ENCODE measurements at regions not wholly inside any gene's neighbourhood (a gene's known extent, or its start where the extent isn't known, plus 50 kb on each side); places are given as distances from the start of the nearest gene placed in this dataset.

- Mint-ChIP-seq H3K27me3 (no peaks in the 10 kb centered on the region), H3K36me3 (peaks cover 2% of the 10 kb centered on the region), H3K4me3 (no peak overlapping the region), H3K4me1 (peaks cover 49% of the 10 kb centered on the region), H3K9me3 (no peaks in the 10 kb centered on the region), H3K27ac (peak overlapping the region; percentile 84)
- peak; percentile 32 for DNase-seq
Observed at GRCh38 chr10:3867454-3868270, 82.7 kb upstream of the KLF6 start.

GRCh38 chr10:3866332-3866731 is 81.3 kb upstream of the KLF6 start:
- peaks cover 2% of the 10 kb centered on the region for H3K36me3 Mint-ChIP-seq
- no peaks in the 10 kb centered on the region for H3K27me3 Mint-ChIP-seq
- peaks cover 42% of the 10 kb centered on the region for H3K4me1 Mint-ChIP-seq
- no peaks in the 10 kb centered on the region for H3K9me3 Mint-ChIP-seq
- DNase-seq: no peak
- peak overlapping the region; percentile 84 for H3K27ac Mint-ChIP-seq
- no peak overlapping the region for H3K4me3 Mint-ChIP-seq

GRCh38 chr10:3865565-3865964 is 80.6 kb upstream of the KLF6 start:
- H3K27me3 Mint-ChIP-seq: no peaks in the 10 kb centered on the region
- H3K4me3 Mint-ChIP-seq: no peak overlapping the region
- no peaks in the 10 kb centered on the region for H3K9me3 Mint-ChIP-seq
- H3K27ac Mint-ChIP-seq: peak overlapping the region; percentile 84
- peaks cover 2% of the 10 kb centered on the region for H3K36me3 Mint-ChIP-seq
- H3K4me1 Mint-ChIP-seq: peaks cover 42% of the 10 kb centered on the region
- DNase-seq: no peak

DNA sequence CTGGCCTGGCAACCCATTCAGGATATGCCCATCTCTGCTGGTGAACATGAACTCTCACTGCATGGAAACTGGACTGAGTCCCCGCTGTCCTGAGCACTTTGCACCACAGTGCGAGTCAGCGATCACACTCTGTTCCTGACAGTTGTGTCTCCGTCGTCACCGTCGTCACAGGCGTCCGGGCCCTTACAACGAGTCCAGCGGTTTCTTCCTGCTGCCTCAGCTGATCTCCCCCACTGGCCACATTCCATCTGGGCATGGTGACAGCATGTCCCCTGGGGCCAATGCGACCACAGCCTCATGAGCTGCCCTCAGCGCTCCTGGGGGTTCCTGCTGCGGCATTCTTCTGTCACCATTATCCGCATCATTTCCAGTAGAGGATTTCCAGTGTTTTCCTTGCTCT is 76.8 kb upstream of the KLF6 start:
- H3K9me3 Mint-ChIP-seq: no peaks in the 10 kb centered on the region
- H3K4me1 Mint-ChIP-seq: peaks cover 16% of the 10 kb centered on the region
- H3K36me3 Mint-ChIP-seq: no peaks in the 10 kb centered on the region
- H3K4me3 Mint-ChIP-seq: no peak overlapping the region
- no peaks in the 10 kb centered on the region for H3K27me3 Mint-ChIP-seq
- DNase-seq: no peak
- H3K27ac Mint-ChIP-seq: no peak overlapping the region

DNA sequence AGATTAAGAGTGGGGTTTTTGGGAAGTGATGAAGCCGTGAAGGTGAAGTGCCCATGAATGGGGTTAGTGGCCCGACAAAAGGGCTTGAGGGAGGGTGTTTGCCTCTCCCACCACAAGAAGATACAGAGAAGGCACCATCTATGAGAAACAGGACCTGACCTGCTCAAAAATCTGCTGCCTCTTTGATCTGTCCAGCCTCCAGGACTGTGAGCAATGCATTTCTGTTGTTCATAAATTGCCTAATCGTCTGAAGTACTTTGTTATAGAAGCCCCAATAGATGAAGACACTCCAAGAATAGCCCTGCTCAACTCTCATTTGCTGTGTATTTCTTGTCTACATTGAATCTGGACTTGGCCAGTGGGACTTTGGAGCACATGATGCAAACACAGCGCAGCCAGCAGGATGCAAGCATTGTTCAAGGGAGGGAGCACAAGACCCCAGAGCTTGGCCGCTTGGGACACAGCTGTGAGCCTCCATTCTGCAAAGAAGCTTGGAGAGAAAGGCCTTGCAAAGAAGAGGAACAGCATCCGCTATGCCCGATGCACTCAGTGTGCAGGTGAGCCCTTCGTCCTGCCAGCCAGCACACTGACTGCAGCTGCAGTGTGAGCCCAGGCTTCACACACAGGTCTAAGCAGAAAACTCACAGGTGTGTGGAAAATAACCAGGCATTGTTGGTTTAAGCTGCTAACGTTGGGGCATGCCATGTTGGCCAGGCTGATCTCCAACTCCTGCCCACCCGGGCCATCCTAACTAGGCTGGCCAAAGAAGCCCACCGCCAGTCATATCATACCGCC is 73.2 kb upstream of the KLF6 start:
- Mint-ChIP-seq H3K36me3 (no peaks in the 10 kb centered on the region), H3K27ac (no peak overlapping the region), H3K27me3 (no peaks in the 10 kb centered on the region), H3K4me1 (peaks cover 1% of the 10 kb centered on the region), H3K9me3 (no peaks in the 10 kb centered on the region), H3K4me3 (no peak overlapping the region)
- DNase-seq: no peak

DNA sequence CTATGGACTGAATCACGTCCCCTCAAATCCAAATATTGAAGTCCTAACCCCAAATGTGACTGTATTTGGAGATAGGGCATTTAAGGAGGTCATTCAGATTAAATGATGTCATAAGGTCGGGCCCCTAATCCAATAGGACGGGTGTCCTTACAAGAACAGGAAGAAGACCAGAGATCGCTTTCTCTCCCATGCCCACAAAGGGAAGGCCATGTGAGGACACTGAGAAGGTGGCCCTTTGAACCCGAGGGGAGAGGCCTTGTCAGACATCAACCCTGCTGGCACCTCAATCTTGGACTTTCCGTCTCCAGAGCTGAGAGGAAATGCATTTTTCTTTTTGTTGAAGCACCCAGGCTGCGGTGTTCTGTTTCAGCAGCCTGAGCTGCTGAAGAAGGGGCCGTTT is 72.3 kb upstream of the KLF6 start:
- Mint-ChIP-seq H3K4me3 (no peak overlapping the region), H3K4me1 (peaks cover 9% of the 10 kb centered on the region), H3K27me3 (no peaks in the 10 kb centered on the region), H3K27ac (no peak overlapping the region), H3K9me3 (no peaks in the 10 kb centered on the region), H3K36me3 (no peaks in the 10 kb centered on the region)
- no peak for DNase-seq

DNA sequence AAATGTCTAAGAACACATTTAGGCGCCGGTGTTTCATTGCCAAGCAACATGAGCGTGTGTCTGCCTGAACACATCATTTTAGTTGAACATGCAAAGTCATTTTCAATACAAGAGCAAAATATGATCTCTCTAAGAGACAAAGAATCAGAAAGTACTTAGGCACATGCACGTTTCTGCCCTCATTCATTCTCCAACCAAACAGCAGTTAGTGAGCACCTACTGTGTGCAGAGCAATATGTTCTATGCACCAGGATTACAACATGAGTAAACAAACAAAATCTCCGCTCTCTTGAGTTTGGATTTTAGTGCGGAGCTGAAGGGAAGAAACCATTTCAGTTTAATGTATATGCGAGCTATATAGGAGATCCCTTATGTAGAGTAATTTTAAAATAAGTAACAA is 71.6 kb upstream of the KLF6 start:
- no peak overlapping the region for H3K27ac Mint-ChIP-seq
- DNase-seq: no peak
- H3K36me3 Mint-ChIP-seq: no peaks in the 10 kb centered on the region
- H3K4me1 Mint-ChIP-seq: peaks cover 16% of the 10 kb centered on the region
- no peak overlapping the region for H3K4me3 Mint-ChIP-seq
- H3K27me3 Mint-ChIP-seq: no peaks in the 10 kb centered on the region
- no peaks in the 10 kb centered on the region for H3K9me3 Mint-ChIP-seq

DNA sequence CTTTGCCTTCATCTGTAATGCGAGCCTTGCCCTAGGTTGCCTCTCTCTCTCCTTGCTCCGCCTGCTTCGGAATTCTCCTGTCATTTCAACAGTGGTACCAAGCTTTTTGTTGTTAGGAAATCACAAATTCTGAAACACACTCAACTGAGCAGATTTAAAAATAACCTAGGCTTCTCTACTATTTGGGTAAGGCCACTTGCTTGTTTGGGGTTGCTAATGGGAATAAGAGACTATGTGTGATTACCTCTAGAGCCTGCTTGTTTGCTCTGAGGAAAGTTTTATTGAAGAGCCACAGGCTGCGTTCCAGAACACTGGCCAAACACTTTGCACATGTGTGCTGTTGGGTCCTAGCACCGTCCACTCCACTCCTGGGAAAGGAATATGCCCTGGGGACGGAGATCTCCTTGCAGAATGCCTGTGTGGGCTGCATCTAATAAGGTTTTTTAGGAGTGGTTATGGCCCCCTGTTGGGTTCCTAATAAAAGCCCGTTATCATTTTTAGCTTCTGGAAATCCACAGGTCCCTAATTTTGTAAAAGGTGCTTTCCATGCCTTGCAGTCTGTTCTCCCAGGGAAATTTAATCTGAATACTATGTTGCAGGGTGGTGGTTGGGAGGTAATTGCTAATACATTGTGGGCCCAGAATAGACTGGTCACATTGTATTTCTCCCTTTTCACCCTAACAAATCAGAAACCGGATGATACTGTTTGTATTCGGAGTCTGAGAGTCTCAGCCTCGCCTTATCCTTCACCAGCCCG is 68.7 kb upstream of the KLF6 start:
- DNase-seq: no peak
- no peaks in the 10 kb centered on the region for H3K9me3 Mint-ChIP-seq
- no peaks in the 10 kb centered on the region for H3K27me3 Mint-ChIP-seq
- no peak overlapping the region for H3K4me3 Mint-ChIP-seq
- peaks cover 33% of the 10 kb centered on the region for H3K4me1 Mint-ChIP-seq
- H3K27ac Mint-ChIP-seq: peak overlapping the region; percentile 20
- H3K36me3 Mint-ChIP-seq: peaks cover 3% of the 10 kb centered on the region

- Mint-ChIP-seq H3K36me3 (peaks cover 3% of the 10 kb centered on the region), H3K27ac (peak overlapping the region; percentile 63), H3K27me3 (no peaks in the 10 kb centered on the region), H3K4me3 (no peak overlapping the region), H3K9me3 (no peaks in the 10 kb centered on the region), H3K4me1 (peaks cover 36% of the 10 kb centered on the region)
- no peak for DNase-seq
Observed at GRCh38 chr10:3853016-3853415, 68.0 kb upstream of the KLF6 start.

GRCh38 chr10:3852147-3852904 is 67.3 kb upstream of the KLF6 start:
- Mint-ChIP-seq H3K27me3 (no peaks in the 10 kb centered on the region), H3K9me3 (no peaks in the 10 kb centered on the region), H3K4me3 (peak overlapping the region; percentile 36), H3K36me3 (peaks cover 3% of the 10 kb centered on the region), H3K4me1 (peaks cover 36% of the 10 kb centered on the region), H3K27ac (peak overlapping the region; percentile 80)
- DNase-seq: peak; percentile 66

DNA sequence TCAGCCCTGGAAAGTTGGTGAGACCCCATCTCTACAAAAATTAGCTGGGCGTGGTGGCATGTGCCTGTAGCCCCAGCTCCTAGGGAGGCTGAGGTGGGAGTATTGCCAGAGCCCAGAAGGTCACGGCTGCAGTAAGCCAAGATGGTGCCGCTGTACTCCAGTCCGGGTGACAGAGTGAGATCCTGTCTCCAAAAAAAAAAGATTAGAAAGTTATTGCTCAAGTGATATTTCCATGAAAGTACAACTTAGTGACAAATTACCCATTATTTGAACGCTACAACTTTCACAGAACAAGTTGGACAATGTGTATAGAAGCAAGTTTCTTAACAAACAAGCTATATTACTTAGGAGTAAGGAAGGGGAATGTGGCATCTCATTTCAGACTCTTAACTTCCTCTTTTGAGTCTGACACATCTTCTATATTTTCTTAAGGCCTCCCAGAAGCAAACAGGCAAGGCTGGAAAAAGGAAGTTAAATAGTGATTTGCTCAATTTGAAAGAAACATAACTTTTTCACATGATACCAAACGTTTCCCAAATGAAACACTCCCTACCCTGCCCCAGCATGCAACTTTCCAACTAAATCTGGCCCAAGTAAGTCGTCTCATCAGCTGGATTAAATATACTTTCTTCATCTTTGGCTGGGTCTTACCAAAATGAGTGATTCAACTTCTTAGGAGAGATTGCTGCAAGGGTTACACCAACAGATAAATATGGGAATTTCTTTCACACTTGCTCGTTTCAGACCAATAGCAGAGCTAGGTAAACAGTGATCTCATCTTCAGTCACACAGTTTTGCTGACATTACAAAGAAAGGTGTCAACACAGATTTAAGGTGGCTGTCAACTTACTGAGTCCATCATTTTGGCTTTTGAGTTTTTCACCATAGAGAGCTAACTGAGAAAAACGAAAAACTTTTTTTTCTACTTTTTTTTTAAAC is 66.3 kb upstream of the KLF6 start:
- Mint-ChIP-seq H3K4me3 (no peak overlapping the region), H3K4me1 (peaks cover 36% of the 10 kb centered on the region), H3K27me3 (no peaks in the 10 kb centered on the region), H3K27ac (peak overlapping the region; percentile 80), H3K36me3 (peaks cover 3% of the 10 kb centered on the region), H3K9me3 (no peaks in the 10 kb centered on the region)
- no peak for DNase-seq

DNA sequence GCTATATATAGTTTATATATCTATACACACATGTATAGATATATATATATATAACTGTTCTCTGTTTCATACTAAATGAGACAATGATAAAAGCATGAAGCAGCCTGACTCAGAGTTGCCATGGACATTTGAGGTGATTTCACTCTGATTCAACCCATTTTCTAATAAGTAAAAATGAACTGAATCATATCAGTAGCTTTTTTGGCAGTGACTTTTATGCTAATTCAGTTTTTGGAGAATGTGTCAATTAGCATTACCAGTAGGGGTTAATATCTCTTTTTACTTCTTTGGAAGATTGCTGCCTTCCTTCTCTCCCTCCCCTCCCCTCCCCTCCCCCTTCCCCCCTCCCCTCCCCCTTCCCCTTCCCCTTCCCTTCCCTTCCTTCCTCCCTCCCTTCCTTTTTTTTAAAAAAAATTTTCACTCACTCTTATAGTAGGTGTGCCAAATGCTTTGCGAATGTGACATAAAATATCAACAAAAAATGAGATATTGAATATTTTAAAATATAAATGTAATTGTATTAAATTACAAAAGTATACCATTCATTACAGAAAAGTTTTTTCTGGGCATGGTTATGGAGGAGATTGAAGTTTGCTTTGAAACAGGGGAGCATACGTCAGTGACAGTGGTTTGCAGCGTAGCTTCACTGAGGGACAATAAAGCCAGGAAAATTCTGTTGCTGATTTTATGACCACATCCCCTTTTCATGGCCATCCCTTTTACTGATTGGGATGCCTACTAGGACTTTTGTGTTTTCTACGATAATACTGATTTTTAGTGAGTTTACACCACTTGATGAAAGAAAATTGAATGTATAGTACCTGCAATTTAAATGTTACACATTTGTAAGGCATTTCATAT is 64.0 kb upstream of the KLF6 start:
- Mint-ChIP-seq H3K4me3 (no peak overlapping the region), H3K4me1 (peaks cover 36% of the 10 kb centered on the region), H3K36me3 (peaks cover 3% of the 10 kb centered on the region), H3K27ac (no peak overlapping the region), H3K27me3 (no peaks in the 10 kb centered on the region), H3K9me3 (peaks cover 2% of the 10 kb centered on the region)
- DNase-seq: no peak

All from activated naive CD8-positive, alpha-beta T cell treated with anti-CD3 and anti-CD28 coated beads for 36 hours (primary cell).